Activated CD4-positive, alpha-beta T cell treated with anti-CD3 and anti-CD28 coated beads for 36 hours (primary cell): ENCODE measurements at regions not wholly inside any gene's neighbourhood (a gene's known extent, or its start where the extent isn't known, plus 50 kb on each side); places are given as distances from the start of the nearest gene placed in this dataset.
"Not testable (repeated sequence)": the region's sequence is repeated elsewhere in the genome, so short reads cannot be mapped to it uniquely, and the experiment has no call there.

Experiments
- ATAC-seq: fragments of 200-7000 bp; cut with Tn5 transposase; one replicate; pipeline ENCODE4 v1.10.0; 2021; ENCODE audit warnings: mild to moderate bottlenecking, moderate library complexity
- CTCF ChIA-PET: fragments of 350-600 bp; sonication (Branson Sonifier 250); formaldehyde crosslinking; loops from one replicate; lab custom pipeline; 2021; ENCODE audit warnings: antibody characterized with exemption; lab: Charles Lee
- POLR2A ChIA-PET: fragments of 350-600 bp; sonication (Branson Sonifier 250); formaldehyde crosslinking; loops from one replicate; lab custom pipeline; 2021; ENCODE audit warnings: antibody characterized with exemption, inconsistent platforms; lab: Charles Lee
- DNase-seq: peaks from one replicate; pipeline ENCODE4 v3.0.0-alpha.2; 2020
- H3K27ac Mint-ChIP-seq: one replicate; pipeline ENCODE4 v1.8.0; 2021; ENCODE audit warnings: mixed read lengths
- H3K27me3 Mint-ChIP-seq: one replicate; pipeline ENCODE4 v1.8.0; 2021; ENCODE audit warnings: mixed read lengths
- H3K36me3 Mint-ChIP-seq: one replicate; pipeline ENCODE4 v1.8.0; 2021; ENCODE audit warnings: low read depth, mixed read lengths
- H3K4me1 Mint-ChIP-seq: one replicate; pipeline ENCODE4 v1.8.0; 2021; ENCODE audit warnings: mixed read lengths
- H3K4me3 Mint-ChIP-seq: one replicate; pipeline ENCODE4 v1.8.0; 2021; ENCODE audit warnings: mild to moderate bottlenecking, moderate library complexity, mixed read lengths
- H3K9me3 Mint-ChIP-seq: one replicate; pipeline ENCODE4 v1.8.0; 2021; ENCODE audit warnings: low read depth, mixed read lengths
- intact Hi-C, 2 experiments: fragments of 100-400 bp; cut with DNase I in 1 of 2; cut with micrococcal nuclease in 1 of 2; formaldehyde crosslinking; loops; one replicate each; pipeline versions ENCODE4 v1.14.2 to v1.15.1; 2022 to 2024; cut with DNase I, micrococcal nuclease

DNA sequence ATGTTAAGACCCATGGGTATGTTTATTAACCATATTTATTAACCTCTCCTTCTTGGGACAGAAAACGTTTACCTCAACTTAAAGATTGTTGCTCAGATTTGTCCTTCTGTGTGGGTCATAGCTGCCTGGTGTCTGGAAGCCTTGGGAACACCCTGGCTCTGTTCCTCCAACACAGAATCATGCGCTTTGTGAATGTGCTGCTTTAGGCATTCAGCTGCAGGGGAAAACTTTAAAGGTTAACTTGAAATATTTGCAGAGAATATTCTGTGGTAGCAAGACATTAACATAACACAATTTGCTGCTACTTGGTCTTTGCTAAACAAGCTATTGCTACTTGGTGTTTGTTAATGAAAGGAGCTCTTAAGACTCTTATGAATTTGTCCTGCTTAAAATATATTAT, 50.5 kb upstream of the THOC3 start:
- H3K27ac Mint-ChIP-seq, H3K9me3 Mint-ChIP-seq, H3K4me3 Mint-ChIP-seq, CTCF ChIA-PET, intact Hi-C loops, H3K36me3 Mint-ChIP-seq, POLR2A ChIA-PET, H3K27me3 Mint-ChIP-seq, ATAC-seq, DNase-seq, H3K4me1 Mint-ChIP-seq: not testable (repeated sequence)

DNA sequence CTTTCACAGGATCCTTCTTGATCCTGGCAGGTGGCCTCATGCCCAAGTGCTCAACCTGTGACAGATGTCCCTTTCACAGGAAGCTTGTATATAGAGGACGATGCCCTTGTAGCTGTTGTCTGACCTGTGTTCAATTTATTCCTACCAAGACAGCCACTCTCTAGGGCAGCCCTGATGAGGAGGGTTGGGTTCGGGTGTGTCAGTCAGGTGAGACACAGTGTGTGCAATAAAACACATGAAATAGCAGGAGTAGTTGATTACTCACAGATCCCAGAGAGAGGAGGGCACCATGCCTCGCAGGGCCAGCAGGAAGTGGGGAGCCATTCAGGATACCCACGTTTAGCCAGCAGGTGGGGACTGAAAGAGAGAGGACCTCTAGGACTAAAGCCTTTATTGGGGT, 52.7 kb upstream of the THOC3 start:
- H3K27ac Mint-ChIP-seq, intact Hi-C loops, H3K27me3 Mint-ChIP-seq, H3K9me3 Mint-ChIP-seq, ATAC-seq, CTCF ChIA-PET, POLR2A ChIA-PET, DNase-seq, H3K4me1 Mint-ChIP-seq, H3K4me3 Mint-ChIP-seq, H3K36me3 Mint-ChIP-seq: not testable (repeated sequence)

DNA sequence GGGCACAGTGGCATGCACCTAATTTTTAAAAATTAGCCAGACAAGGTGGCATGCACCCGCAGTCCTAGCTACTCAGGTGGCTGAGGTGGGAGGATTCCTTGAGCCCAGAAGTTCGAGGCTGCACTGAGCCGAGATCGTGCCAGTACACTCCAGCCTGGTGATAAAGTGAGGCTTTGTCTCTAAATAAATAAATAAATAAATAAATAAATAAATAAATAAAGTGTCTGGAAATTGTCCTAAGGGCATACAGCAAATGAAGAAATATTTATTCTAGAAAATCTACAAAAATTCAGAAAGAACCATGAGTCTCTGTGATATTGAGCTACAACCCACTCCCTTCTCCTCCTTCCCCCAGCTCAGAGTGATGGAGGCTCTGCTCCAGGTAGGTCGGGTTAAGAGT, 55.4 kb upstream of the THOC3 start:
- ATAC-seq, H3K4me3 Mint-ChIP-seq, H3K9me3 Mint-ChIP-seq, POLR2A ChIA-PET, H3K36me3 Mint-ChIP-seq, DNase-seq, H3K27me3 Mint-ChIP-seq, H3K27ac Mint-ChIP-seq, CTCF ChIA-PET, H3K4me1 Mint-ChIP-seq, intact Hi-C loops: not testable (repeated sequence)

DNA sequence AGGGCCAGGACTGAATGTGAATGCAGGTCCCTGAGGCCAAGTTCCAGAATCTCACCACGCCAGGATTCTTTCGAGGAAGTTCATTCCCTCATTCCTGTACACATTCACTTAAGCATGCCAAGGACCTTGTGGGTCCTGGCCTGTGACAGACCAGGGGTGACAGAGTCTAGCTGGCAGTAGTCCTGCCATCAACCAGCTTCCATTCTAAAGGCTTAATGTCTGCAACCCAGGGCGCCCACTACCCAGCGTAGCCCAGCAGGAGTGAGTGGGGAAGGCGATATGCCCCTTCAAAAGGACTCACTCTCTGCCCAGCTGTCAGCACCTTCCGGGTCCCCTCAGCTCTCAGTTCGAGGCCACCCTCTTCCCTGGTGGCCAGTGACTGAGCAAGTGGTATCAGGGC, 61.3 kb upstream of the THOC3 start:
- ATAC-seq, H3K9me3 Mint-ChIP-seq, intact Hi-C loops: not testable (repeated sequence)

DNA sequence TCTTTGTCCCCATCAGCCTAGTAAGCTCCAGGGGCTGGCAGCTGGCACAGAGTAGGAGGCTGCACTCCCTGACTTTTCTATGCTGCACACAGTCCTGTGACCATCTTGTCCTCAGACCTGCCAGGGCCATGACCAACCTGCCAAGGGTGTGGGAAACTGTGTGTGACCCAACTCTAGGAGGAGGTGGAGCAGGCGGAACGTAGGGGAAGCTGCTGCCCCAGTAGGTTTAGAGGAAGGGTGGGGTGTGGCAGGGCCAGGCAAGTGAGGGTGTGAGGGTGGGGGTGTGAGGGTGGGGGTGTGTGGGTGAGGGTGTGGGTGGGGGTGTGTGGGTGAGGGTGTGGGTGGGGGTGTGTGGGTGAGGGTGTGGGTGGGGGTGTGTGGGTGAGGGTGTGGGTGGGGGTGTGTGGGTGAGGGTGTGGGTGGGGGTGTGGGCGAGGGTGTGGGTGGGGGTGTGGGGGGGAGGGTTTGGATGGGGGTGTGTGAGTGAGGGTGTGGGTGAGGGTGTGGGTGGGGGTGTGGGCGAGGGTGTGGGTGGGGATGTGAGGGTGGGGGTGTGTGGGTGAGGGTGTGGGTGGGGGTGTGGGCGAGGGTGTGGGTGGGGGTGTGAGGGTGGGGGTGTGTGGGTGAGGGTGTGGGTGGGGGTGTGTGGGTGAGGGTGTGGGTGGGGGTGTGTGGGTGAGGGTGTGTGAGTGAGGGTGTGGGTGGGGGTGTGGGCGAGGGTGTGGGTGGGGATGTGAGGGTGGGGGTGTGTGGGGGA, 62.4 kb upstream of the THOC3 start:
- H3K36me3 Mint-ChIP-seq, H3K4me1 Mint-ChIP-seq, H3K9me3 Mint-ChIP-seq, POLR2A ChIA-PET, CTCF ChIA-PET, H3K4me3 Mint-ChIP-seq, H3K27ac Mint-ChIP-seq, DNase-seq, H3K27me3 Mint-ChIP-seq: not testable (repeated sequence)
- intact Hi-C loops, result loop anchor here in 1 of 2 experiments (10.0 kb wide), 1 partner anchor 1574 kb away; the partner anchor contains the start of gene B4GALT7
- peak; percentile 19 for ATAC-seq

More for the DNA sequence above, 61.3 kb upstream of the THOC3 start:
- POLR2A ChIA-PET, DNase-seq, H3K27ac Mint-ChIP-seq, H3K4me3 Mint-ChIP-seq, H3K36me3 Mint-ChIP-seq, H3K27me3 Mint-ChIP-seq, H3K4me1 Mint-ChIP-seq, CTCF ChIA-PET: not testable (repeated sequence)

DNA sequence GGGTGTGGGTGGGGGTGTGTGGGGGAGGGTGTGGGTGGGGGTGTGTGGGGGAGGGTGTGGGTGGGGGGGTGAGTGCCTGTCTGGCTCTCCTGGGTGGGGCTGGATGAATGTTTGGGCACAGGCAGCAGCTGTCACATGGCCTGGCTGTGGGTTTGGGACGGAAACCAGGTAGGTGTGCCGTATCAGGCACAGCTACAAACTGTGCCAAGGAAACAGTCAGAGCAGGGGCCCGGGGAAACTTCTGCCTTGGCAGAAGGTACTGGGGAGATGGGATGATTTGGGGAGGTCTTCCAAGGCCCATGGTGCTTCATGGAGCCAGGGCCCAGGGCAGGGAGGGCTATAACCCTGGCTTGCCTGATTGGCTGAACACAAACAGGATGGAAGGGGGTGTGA, 63.0 kb upstream of the THOC3 start:
- H3K4me3 Mint-ChIP-seq, DNase-seq, POLR2A ChIA-PET, H3K9me3 Mint-ChIP-seq, H3K27me3 Mint-ChIP-seq, CTCF ChIA-PET, H3K27ac Mint-ChIP-seq, H3K36me3 Mint-ChIP-seq: not testable (repeated sequence)
- peaks cover 10% of the 10 kb centered on the region for H3K4me1 Mint-ChIP-seq
- ATAC-seq, result peak; percentile 34
- intact Hi-C loops, result loop anchor here in 1 of 2 experiments (10.0 kb wide), 1 partner anchor 1574 kb away; the partner anchor contains the start of gene B4GALT7

DNA sequence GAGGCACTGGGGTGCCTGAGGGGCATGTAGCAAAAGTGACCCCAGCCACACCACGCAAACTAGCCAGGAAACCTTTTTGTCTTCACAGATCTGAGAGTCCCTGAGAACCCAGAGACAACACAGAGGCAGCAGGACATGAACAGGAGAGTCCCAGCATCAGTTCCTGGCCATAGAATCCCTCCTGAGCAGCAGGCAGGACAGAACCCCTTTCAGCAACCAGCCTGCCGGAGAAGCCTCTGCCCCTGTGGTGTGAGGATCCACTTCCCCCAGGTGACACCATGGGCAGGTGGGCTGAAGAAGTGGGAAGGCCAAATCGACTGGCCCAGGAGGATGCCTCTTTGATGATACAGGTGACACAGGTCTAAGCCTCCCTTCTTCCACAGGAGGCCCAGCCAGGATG, 65.1 kb upstream of the THOC3 start:
- POLR2A ChIA-PET, H3K27me3 Mint-ChIP-seq, H3K27ac Mint-ChIP-seq, ATAC-seq, DNase-seq, H3K4me3 Mint-ChIP-seq, H3K9me3 Mint-ChIP-seq, H3K36me3 Mint-ChIP-seq, CTCF ChIA-PET: not testable (repeated sequence)
- intact Hi-C loops, result loop anchor here in 1 of 2 experiments (10.0 kb wide), 1 partner anchor 1572 kb away; the partner anchor contains the start of gene B4GALT7
- peaks cover 20% of the 10 kb centered on the region for H3K4me1 Mint-ChIP-seq

DNA sequence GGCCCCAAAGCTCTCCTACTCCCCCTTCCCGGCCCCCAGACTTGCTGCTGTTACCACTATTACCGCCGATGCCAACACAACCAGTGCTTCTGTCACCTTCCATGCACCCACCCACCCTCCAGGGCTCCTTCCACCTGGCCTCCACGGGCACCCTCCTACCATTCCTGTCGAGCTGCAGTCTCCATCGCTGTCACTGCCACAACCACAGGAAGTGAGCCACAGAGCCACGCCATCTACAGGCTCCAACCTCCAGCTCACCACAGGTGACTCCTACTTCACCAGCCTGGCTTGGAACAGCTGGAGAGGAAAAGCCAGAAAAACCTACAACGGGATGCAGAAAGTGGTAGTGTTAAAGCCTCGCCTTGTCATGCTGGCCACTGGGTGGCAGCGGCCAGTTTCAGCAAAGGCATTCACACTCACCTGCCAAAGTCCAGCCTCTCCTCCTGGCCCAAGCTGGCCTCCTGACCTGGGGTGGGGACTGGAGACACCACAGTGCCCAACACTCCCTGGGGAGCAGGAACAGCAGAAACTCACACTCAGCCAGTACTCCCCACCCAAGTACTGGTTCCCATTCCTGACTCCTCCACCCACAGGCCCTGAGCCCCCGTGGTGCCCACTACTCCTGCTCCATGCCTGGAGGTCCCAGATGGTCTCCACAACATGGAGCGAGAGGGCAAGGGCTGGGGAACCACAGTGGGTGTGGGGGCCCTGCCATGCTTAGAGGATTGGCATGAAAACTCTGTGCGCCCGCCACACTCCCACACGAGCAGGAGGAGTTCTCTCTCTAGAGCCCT, 66.5 kb upstream of the THOC3 start:
- H3K4me3 Mint-ChIP-seq, H3K9me3 Mint-ChIP-seq, H3K27me3 Mint-ChIP-seq, POLR2A ChIA-PET, H3K36me3 Mint-ChIP-seq, CTCF ChIA-PET: not testable (repeated sequence)
- H3K4me1 Mint-ChIP-seq, result peaks cover 26% of the 10 kb centered on the region
- peak overlapping the region; percentile 63 for H3K27ac Mint-ChIP-seq
- intact Hi-C loops, result loop anchor here in 1 of 2 experiments (10.0 kb wide), 1 partner anchor 1570 kb away; the partner anchor contains the start of gene B4GALT7
- ATAC-seq (peak; percentile 60), DNase-seq (peak; percentile 33)

DNA sequence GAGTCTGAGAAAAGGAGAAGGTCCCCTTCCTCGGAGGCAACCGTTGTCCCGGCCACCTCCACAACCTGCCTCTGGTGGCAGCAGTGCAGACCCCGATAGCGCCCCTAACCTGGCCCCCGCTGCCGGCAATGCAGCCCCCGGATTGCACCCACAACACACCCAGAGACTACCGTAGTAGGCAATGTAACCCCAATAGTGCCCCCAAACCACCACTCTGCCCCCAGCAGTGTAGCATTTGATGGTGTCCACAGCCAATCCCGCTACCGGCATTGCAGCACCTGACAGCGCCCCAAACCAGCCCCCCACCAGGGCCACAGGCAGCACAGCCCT, 67.1 kb upstream of the THOC3 start:
- POLR2A ChIA-PET, H3K4me3 Mint-ChIP-seq, CTCF ChIA-PET, DNase-seq, H3K9me3 Mint-ChIP-seq, H3K27me3 Mint-ChIP-seq, H3K36me3 Mint-ChIP-seq, ATAC-seq: not testable (repeated sequence)
- intact Hi-C loops, result loop anchor here in 1 of 2 experiments (10.0 kb wide), 1 partner anchor 1570 kb away; the partner anchor contains the start of gene B4GALT7
- H3K4me1 Mint-ChIP-seq, result peaks cover 30% of the 10 kb centered on the region
- peak overlapping the region; percentile 63 for H3K27ac Mint-ChIP-seq

DNA sequence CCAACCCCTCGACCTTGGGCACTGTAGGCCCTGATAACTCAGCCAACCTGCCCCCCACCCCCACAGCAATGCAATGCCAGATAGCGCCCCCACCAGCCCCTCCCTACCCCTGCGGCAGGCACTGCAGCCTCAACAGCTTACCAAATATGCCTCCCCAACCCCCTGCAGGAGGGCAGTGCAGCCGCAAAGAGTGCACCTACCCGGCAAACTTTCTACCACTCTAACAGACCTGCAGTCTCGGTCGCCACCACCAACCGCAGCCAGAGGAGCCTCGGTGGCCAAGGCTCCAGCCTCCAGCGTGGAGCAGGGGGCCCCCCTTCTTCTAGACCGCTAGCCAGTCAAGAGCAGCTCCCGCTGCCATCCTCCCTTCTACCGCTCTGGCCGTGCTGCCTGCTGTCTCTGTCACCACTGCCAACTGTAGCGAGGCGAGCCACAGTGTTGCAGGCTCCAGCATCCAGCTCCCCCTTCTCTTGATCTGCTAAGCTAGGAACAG, 67.7 kb upstream of the THOC3 start:
- peak overlapping the region; percentile 64 for H3K27ac Mint-ChIP-seq
- CTCF ChIA-PET, H3K36me3 Mint-ChIP-seq, H3K4me3 Mint-ChIP-seq, POLR2A ChIA-PET, H3K27me3 Mint-ChIP-seq, H3K9me3 Mint-ChIP-seq: not testable (repeated sequence)
- DNase-seq (peak; percentile 26), ATAC-seq (peak; percentile 11)
- H3K4me1 Mint-ChIP-seq, result peaks cover 32% of the 10 kb centered on the region
- intact Hi-C loops, result loop anchor here in 1 of 2 experiments (10.0 kb wide), 1 partner anchor 1569 kb away; the partner anchor contains the start of gene B4GALT7

DNA sequence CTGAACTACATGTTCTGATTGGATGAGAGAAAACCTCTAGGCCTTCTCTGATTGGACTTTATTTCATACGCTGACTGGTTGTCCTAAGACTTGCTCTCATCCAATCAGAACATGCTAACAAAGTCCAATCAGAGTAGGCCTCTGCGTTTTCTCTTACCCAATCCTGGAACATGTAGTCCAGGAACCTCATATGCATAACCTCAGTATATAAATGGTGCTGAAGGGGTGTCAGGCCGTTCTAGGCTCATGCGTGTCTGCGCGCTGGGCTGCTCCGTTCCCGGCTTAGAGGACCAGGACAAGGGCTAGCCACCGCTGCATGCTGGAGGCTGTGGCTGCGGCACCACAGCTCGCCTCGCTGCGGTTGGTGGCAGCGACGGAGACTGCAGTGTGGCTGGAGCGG, 68.3 kb upstream of the THOC3 start:
- DNase-seq, H3K9me3 Mint-ChIP-seq, CTCF ChIA-PET, POLR2A ChIA-PET, H3K4me3 Mint-ChIP-seq, H3K27me3 Mint-ChIP-seq, H3K36me3 Mint-ChIP-seq: not testable (repeated sequence)
- intact Hi-C loops, result loop anchor here in 1 of 2 experiments (10.0 kb wide), 1 partner anchor 1568 kb away; the partner anchor contains the start of gene B4GALT7
- ATAC-seq, result peak; percentile 9
- H3K4me1 Mint-ChIP-seq, result peaks cover 32% of the 10 kb centered on the region
- H3K27ac Mint-ChIP-seq, result peak overlapping the region; percentile 64
